OCI-LY7 (cell line): ENCODE measurements at regions not wholly inside any gene's neighbourhood (a gene's known extent, or its start where the extent isn't known, plus 50 kb on each side); places are given as distances from the start of the nearest gene placed in this dataset.

Source experiments
- BruUV-seq: library from RNA; stranded (reverse); fragments of 400-500 nt; replicated peaks from 2 replicates; lab custom pipeline; 2021; lab: Mats Ljungman, UMichigan
- CTCF ChIA-PET: fragments of 300-600 bp; sonication (Branson Sonifier 250); formaldehyde crosslinking; loops from one replicate; lab custom pipeline; 2022; ENCODE audit warnings: antibody characterized with exemption; ENCODE audit not compliant: unreplicated experiment; lab: Charles Lee
- POLR2A ChIA-PET: fragments of 300-600 bp; sonication (Branson Sonifier 250); formaldehyde crosslinking; loops from one replicate; lab custom pipeline; 2022; ENCODE audit warnings: antibody characterized with exemption; lab: Charles Lee
- DNase-seq: peaks from one replicate; pipeline ENCODE4 v3.0.0-alpha.2; 2015; ENCODE audit warnings: low spot score
- H2AFZ ChIP-seq: fragments of 200-600 bp; sonication (generic), shearing (Covaris generic); 2 replicates; pipeline ENCODE4 v1.6.1; 2014; ENCODE audit warnings: mild to moderate bottlenecking, antibody characterized with exemption, low read length, moderate library complexity
- H3K27ac ChIP-seq: fragments of 200-600 bp; sonication (generic); 2 replicates; pipeline ENCODE4 v1.5.1; 2014; ENCODE audit warnings: mixed run types, low read depth, mild to moderate bottlenecking, moderate library complexity, low read length, inconsistent platforms; ENCODE audit not compliant: poor library complexity, severe bottlenecking
- H3K36me3 ChIP-seq: fragments of 200-600 bp; sonication (generic); 2 replicates; pipeline ENCODE4 v1.6.1; 2014; ENCODE audit warnings: mild to moderate bottlenecking, antibody characterized with exemption, low read length, moderate library complexity, mixed read lengths; ENCODE audit not compliant: insufficient read depth
- H3K4me1 ChIP-seq: fragments of 200-600 bp; sonication (generic); 2 replicates; pipeline ENCODE4 v1.5.1; 2014; ENCODE audit warnings: mild to moderate bottlenecking, low read length; ENCODE audit not compliant: insufficient read depth, poor library complexity, severe bottlenecking
- H3K4me2 ChIP-seq: fragments of 200-600 bp; sonication (generic); 2 replicates; pipeline ENCODE4 v1.6.1; 2014; ENCODE audit warnings: mild to moderate bottlenecking, low read length
- H3K4me3 ChIP-seq: fragments of 200-600 bp; sonication (generic); 2 replicates; pipeline ENCODE4 v1.5.1; 2014; ENCODE audit warnings: mild to moderate bottlenecking, low read depth, low read length; ENCODE audit not compliant: poor library complexity, severe bottlenecking
- H3K79me2 ChIP-seq: fragments of 200-600 bp; sonication (generic); 2 replicates; pipeline ENCODE4 v1.6.1; 2016; ENCODE audit warnings: low read depth, mild to moderate bottlenecking, low read length, moderate library complexity, mixed read lengths; ENCODE audit not compliant: insufficient read depth
- H3K9me2 ChIP-seq: fragments of 200-600 bp; sonication (generic); 2 replicates; pipeline ENCODE4 v1.6.1; 2016; ENCODE audit warnings: mild to moderate bottlenecking, low read length, mixed read lengths; ENCODE audit not compliant: insufficient read depth
- H3K9me3 ChIP-seq: fragments of 200-600 bp; sonication (generic); 2 replicates; pipeline ENCODE4 v1.6.1; 2014; ENCODE audit warnings: mild to moderate bottlenecking, mixed run types, low read length, mixed read lengths
- H4K20me1 ChIP-seq: fragments of 200-600 bp; sonication (generic); 2 replicates; pipeline ENCODE4 v1.6.1; 2014; ENCODE audit warnings: mild to moderate bottlenecking, antibody characterized with exemption, low read length, moderate library complexity, mixed read lengths; ENCODE audit not compliant: insufficient read depth
- EZH2phosphoT487 ChIP-seq: fragments of 200-600 bp; sonication (generic); IDR thresholded peaks from 2 replicates; pipeline ENCODE4 v1.6.1; 2018; ENCODE audit warnings: low read depth, borderline replicate concordance, mild to moderate bottlenecking, mixed run types, antibody characterized with exemption, low read length, moderate library complexity, mixed read lengths
- intact Hi-C: fragments of 100-400 bp; cut with micrococcal nuclease; formaldehyde crosslinking; loops from one replicate; pipeline ENCODE4 v1.10.0; 2022; ENCODE audit not compliant: unreplicated experiment
- TF ChIP-seq, protein P1 (sequence below): fragments of 200-600 bp; sonication (generic); conservative IDR thresholded peaks from 2 replicates; pipeline ENCODE4 v1.5.1; 2014; ENCODE audit warnings: mild to moderate bottlenecking, antibody characterized with exemption, low read length, moderate library complexity, mixed read lengths

GRCh38 chr13:31945202-31945961 is 86.2 kb upstream of the FRY start:
- BruUV-seq: no TSS peak
- H3K79me2 ChIP-seq: no peaks in the 10 kb centered on the region
- intact Hi-C loops: no loop called here
- no peak overlapping the region for H2AFZ ChIP-seq
- no peak for DNase-seq
- no peak overlapping the region for H3K4me2 ChIP-seq
- no peaks in the 10 kb centered on the region for H3K4me1 ChIP-seq
- no peak for TF ChIP-seq EZH2phosphoT487
- TF ChIP-seq, protein P1, sequence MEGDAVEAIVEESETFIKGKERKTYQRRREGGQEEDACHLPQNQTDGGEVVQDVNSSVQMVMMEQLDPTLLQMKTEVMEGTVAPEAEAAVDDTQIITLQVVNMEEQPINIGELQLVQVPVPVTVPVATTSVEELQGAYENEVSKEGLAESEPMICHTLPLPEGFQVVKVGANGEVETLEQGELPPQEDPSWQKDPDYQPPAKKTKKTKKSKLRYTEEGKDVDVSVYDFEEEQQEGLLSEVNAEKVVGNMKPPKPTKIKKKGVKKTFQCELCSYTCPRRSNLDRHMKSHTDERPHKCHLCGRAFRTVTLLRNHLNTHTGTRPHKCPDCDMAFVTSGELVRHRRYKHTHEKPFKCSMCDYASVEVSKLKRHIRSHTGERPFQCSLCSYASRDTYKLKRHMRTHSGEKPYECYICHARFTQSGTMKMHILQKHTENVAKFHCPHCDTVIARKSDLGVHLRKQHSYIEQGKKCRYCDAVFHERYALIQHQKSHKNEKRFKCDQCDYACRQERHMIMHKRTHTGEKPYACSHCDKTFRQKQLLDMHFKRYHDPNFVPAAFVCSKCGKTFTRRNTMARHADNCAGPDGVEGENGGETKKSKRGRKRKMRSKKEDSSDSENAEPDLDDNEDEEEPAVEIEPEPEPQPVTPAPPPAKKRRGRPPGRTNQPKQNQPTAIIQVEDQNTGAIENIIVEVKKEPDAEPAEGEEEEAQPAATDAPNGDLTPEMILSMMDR: no peak
- H3K36me3 ChIP-seq: no peaks in the 10 kb centered on the region
- no peak overlapping the region for H3K27ac ChIP-seq
- no peaks in the 10 kb centered on the region for H3K9me3 ChIP-seq
- POLR2A ChIA-PET: no interaction called here
- no peak overlapping the region for H3K4me3 ChIP-seq
- H4K20me1 ChIP-seq: no peaks in the 10 kb centered on the region
- CTCF ChIA-PET: no interaction called here
- H3K9me2 ChIP-seq: no peaks in the 10 kb centered on the region

DNA sequence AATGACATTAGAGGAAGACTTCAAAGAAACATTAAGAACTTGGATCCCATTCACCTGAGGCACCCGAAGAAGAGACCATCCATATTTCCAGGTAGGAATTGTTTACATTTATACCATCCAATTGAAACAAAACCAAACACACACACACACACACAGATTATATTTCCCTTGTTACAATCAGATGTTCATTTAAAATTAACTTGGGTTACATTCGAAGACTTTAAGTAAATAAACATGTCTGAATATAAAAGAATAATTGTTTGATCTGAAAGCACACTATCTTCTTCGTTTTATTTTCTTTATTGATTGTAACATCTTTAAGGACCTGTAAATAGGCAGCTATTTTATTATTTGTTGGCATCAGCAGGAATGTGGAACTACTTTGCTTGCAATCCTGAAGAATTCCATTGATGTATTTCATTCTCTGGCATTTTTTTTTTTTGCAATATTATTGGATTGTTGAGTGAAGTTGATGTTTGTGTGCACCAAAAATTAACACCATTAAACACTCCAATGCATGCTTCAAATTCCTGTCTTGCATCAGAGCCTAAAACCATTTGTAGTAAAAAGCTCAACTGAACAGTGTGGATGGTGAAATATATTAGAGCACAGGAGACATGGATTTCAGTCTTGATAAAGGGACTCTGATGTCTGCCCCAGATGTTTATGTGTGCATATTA is 85.3 kb upstream of the FRY start:
- DNase-seq: no peak
- H3K36me3 ChIP-seq: no peaks in the 10 kb centered on the region
- H3K27ac ChIP-seq: no peak overlapping the region
- intact Hi-C loops: no loop called here
- H3K9me2 ChIP-seq: no peaks in the 10 kb centered on the region
- TF ChIP-seq, protein P1: no peak
- no peak for TF ChIP-seq EZH2phosphoT487
- H2AFZ ChIP-seq: no peak overlapping the region
- H3K4me3 ChIP-seq: no peak overlapping the region
- no TSS peak for BruUV-seq
- H4K20me1 ChIP-seq: no peaks in the 10 kb centered on the region
- ChIA-PET POLR2A (interaction anchor here (0.7 kb wide), 1 partner anchor 223 kb away, joined by 3 read pairs; no protein-coding TSS in a partner anchor), CTCF (no interaction called here)
- H3K9me3 ChIP-seq: no peaks in the 10 kb centered on the region
- H3K4me1 ChIP-seq: no peaks in the 10 kb centered on the region
- no peaks in the 10 kb centered on the region for H3K79me2 ChIP-seq
- no peak overlapping the region for H3K4me2 ChIP-seq

DNA sequence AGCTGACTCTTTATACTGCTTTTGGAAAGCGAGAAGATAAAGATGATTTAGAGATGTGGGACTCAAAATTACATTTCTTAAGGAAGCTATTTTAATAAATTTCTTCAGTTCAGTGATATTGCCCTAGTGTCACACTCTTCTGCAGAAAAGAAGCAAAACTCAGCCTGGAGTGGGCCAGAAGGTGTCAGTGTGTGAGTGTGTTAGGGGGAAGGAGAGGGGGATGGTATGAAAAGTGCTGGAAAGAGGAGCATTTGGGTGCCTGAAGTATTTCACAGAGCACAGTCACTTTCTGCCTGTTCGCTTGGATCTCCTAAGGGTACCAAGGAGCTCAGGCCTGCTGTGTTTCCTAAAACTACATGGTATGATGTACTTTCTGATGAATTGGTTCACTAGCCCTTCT is 84.5 kb upstream of the FRY start:
- H4K20me1 ChIP-seq: no peaks in the 10 kb centered on the region
- H3K9me3 ChIP-seq: no peaks in the 10 kb centered on the region
- no peaks in the 10 kb centered on the region for H3K36me3 ChIP-seq
- intact Hi-C loops: no loop called here
- no peak overlapping the region for H2AFZ ChIP-seq
- TF ChIP-seq EZH2phosphoT487: no peak
- TF ChIP-seq, protein P1: no peak
- H3K27ac ChIP-seq: no peak overlapping the region
- H3K4me3 ChIP-seq: no peak overlapping the region
- BruUV-seq: no TSS peak
- no peaks in the 10 kb centered on the region for H3K4me1 ChIP-seq
- no peak overlapping the region for H3K4me2 ChIP-seq
- ChIA-PET POLR2A (interaction anchor here (0.8 kb wide), 1 partner anchor 9 kb away, joined by 3 read pairs; no protein-coding TSS in a partner anchor), CTCF (no interaction called here)
- H3K9me2 ChIP-seq: no peaks in the 10 kb centered on the region
- no peak for DNase-seq
- no peaks in the 10 kb centered on the region for H3K79me2 ChIP-seq
